ENCODE measurements at regions not wholly inside any gene's neighbourhood (a gene's known extent, or its start where the extent isn't known, plus 50 kb on each side); places are given as distances from the start of the nearest gene placed in this dataset.

DNA sequence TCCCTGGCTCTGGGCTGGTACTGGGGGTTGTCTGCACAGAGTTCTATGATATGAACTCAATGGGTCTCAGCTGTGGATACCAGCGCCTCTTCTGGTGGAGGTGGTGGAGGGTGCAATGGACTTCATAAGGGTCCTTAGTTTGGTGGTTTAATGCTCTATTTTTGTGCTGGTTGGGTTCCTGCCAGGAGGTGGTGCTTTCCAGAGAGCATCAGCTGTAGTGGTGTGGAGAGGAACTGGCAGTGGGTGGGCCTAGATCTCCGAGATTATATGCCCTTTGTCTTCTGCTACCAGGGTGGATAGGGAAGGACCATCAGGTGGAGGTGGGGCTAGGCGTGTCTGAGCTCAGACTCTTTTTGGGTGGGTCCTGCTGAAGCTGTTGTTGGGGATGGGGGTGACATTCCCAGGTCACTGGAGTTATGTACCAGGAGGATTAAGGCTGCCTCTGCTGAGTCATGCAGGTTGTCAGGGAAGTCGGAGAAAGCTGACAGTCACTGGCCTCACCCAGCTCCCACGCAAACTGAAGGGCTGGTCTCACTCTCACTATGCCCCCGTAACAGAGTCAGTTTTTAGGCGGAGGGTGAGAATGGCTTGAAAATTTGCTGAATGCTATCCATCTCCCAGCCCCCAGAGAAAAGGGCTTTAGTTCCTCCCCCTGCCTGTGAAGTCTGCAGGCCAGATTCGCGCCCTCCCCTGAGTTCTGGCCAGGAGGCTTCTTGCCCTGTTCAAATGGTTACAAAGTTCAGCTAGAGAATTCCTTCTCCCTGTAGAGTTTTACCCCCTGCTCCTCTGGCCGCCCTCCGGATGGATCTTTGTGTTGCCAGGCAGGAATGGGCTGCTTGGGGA lies 902.9 kb downstream of the LTN1 start:
- Histone ChIP-seq H3K27ac (no peak overlapping the region), H3K4me3 (no peak overlapping the region), H3K4me1 (replicated peaks in 1 of 2) (no peaks in the 10 kb centered on the region)
- in situ Hi-C loops (cut with MboI; ENCODE audit: low pct_unique_long_range_greater_than_20kb in 2 of 9, low sequenced_read_pairs in 9 of 9, unreplicated experiment in 9 of 9) = no loop called here
- WGBS, 10 experiments = 60 to 100% (median 82%) methylated on average over 1 to 4 of the region's 11 CpGs; no CpG with 5 or more reads in 1 of the 10 experiments
- ATAC-seq (replicated peaks in 6 of 8) = no peak

DNA sequence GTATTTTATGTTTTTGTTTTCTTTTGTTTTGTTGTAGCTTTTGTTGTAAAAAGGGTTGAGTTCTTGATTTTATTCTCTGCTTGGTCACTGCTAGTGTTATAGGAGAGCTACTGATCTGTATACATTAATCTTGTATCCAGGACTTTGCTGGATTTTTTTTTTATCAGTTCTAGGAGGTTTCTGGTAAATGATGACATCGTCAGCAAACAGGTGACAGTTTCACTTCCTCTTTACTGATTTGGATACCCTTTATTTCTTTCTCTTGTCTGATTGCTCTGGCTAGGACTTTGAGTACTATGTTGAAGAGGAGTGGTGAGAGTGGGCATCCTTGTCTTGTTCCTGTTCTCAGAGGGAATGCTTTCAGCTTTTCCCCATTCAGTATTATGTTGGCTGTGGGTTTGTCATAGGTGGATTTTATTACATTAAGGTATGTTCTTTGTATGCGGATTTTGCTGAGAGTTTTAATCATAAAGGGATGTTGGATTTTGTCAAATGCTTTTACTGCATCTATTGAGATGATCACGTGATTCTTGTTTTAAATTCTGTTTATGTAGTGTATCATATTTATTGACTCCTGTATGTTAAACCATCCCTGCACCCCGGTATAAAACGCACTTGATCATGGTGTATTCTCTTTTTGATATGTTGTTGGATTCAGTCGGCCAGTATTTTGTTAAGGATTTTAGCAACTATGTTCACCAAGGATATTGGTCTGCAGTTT lies 905.7 kb downstream of the LTN1 start:
- in situ Hi-C loops (cut with MboI; ENCODE audit: low pct_unique_long_range_greater_than_20kb in 2 of 9, low sequenced_read_pairs in 9 of 9, unreplicated experiment in 9 of 9) = no loop called here
- Histone ChIP-seq H3K4me1 (replicated peaks in 1 of 2) (no peaks in the 10 kb centered on the region), H3K4me3 (no peak overlapping the region), H3K27ac (no peak overlapping the region)
- no peak for ATAC-seq (replicated peaks in 6 of 8)
- WGBS, 10 experiments = 71 to 100% (median 96%) methylated on average over 1 to 6 of the region's 6 CpGs

DNA sequence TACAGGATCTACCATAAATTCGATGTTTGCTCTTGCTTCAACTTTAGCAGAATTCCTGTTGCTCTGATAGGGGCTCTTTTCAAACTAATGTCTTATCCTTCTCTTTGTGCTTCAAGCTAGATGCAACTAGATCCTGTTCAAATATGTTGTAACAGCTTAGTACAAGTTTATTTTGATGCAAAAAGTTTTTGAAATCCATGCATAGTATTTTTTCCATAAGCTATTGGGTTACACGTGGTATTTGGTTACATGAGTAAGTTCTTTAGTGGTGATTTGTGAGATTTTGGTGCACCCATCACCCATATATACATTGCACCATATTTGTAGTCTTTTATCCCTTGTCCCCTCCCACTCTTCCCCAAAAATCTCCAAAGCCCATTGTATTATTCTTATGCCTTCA lies 907.7 kb downstream of the LTN1 start:
- in situ Hi-C loops (cut with MboI; ENCODE audit: low pct_unique_long_range_greater_than_20kb in 2 of 9, low sequenced_read_pairs in 9 of 9, unreplicated experiment in 9 of 9) = no loop called here
- 33 to 100% (median 79%) methylated on average over 1 to 2 of the region's 2 CpGs; no CpG with 5 or more reads in 1 of the 10 experiments for WGBS, 10 experiments
- Histone ChIP-seq H3K27ac (no peak overlapping the region), H3K4me3 (no peak overlapping the region), H3K4me1 (replicated peaks in 1 of 2) (no peaks in the 10 kb centered on the region)
- ATAC-seq (replicated peaks in 6 of 8) = no peak

DNA sequence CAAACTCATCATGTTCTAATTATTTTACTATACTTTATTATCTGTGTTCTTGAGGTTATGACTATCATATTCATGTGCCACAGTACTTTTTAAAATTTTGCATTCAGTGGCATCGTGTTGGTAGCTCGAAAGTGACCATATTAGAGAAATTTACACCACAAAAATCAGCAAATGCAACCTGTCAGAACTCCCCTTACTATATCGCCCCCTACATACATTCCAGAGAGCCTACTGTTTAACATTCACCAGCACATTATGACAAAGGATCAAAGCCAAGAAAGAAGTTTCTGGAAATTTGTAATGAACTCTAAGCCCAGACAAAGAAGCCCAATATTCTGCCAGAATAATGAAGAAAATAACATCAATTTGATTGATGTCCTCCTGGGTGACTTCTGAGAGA lies 909.3 kb downstream of the LTN1 start:
- in situ Hi-C loops (cut with MboI; ENCODE audit: low pct_unique_long_range_greater_than_20kb in 2 of 9, low sequenced_read_pairs in 9 of 9, unreplicated experiment in 9 of 9) = no loop called here
- no peak for ATAC-seq (replicated peaks in 6 of 8)
- WGBS, 10 experiments = 10 to 100% (median 89%) methylated on average over 1 to 3 of the region's 3 CpGs; no CpG with 5 or more reads in 1 of the 10 experiments

DNA sequence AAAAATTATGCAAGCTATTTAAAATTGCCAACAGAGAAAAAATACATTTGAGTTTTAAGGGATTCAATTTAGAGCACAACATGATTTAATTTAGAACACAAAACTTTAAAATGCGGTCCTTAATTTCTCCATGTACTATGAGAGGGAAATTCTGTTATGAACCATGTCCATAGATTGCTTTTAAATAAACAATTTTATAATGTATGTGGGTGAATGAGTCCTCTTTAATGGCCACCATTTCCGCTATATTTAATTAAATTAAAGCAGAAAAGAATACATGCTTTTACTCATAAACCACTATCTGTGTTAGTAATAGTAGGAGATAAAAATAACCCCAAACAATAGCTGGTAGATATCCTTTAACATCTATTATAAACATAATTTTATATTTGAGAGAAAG lies 914.6 kb downstream of the LTN1 start:
- Histone ChIP-seq H3K4me3 (no peak overlapping the region), H3K4me1 (replicated peaks in 1 of 2) (no peaks in the 10 kb centered on the region), H3K27ac (no peak overlapping the region)
- 76 to 100% (median 97%) methylated on average over 1 to 2 of the region's 2 CpGs for WGBS, 10 experiments
- in situ Hi-C loops (cut with MboI; ENCODE audit: low pct_unique_long_range_greater_than_20kb in 2 of 9, low sequenced_read_pairs in 9 of 9, unreplicated experiment in 9 of 9) = no loop called here
- ATAC-seq (replicated peaks in 6 of 8) = no peak

More for the DNA sequence above, 909.3 kb downstream of the LTN1 start:
- no peak overlapping the region for H3K4me3 ChIP-seq
- H3K27ac ChIP-seq = no peak overlapping the region
- H3K4me1 ChIP-seq (replicated peaks in 1 of 2) = no peaks in the 10 kb centered on the region

DNA sequence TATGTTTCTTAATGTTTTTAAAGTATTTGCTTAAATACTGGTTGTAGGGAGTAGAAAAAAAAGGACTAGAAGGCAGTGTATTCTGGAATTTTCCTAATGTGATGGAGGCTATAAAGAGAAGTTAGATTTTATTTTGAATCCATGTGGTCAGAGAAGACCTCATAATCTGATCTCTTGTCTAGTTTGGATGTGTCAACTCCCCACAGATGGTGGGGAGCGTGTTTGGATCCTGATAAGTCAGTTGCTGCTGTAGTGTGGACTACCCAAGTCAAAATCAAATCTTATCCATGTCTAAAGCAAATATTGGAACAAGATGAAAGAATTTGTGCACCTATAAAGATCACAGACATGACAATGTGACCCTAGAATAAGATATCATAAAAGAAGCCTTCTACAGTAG lies 918.0 kb downstream of the LTN1 start:
- in situ Hi-C loops (cut with MboI; ENCODE audit: low pct_unique_long_range_greater_than_20kb in 2 of 9, low sequenced_read_pairs in 9 of 9, unreplicated experiment in 9 of 9) = loop anchor here in 2 of 9 experiments (25.0 kb wide), 3 partner anchors 263 to 663 kb away; no protein-coding TSS in a partner anchor
- ATAC-seq (replicated peaks in 6 of 8) = no peak
- H3K27ac ChIP-seq = no peak overlapping the region
- WGBS, 10 experiments = 0 to 100% (median 60%) methylated on average over 1 of the region's 1 CpG; no CpG with 5 or more reads in 5 of the 10 experiments
- H3K4me1 ChIP-seq (replicated peaks in 1 of 2) = no peaks in the 10 kb centered on the region
- no peak overlapping the region for H3K4me3 ChIP-seq

DNA sequence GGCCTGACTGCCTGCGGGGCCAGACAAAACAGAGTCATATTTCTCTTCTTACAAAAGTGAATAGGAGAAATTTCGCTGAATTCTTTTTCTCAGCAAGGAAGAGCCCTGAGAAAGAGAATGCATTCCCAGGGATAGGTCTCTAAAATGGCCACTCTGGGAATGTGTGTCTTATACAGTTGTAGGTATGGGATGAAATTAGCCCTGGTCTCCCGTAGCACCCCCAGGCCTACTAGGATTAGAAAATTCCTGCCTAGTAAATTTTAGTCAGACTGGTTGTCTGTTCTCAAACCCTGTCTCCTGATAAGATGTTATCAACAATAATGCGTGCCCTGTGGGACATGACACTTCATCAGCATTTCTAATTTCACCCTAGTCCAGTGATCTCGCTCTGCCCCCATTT lies 920.1 kb downstream of the LTN1 start:
- WGBS, 10 experiments = 62 to 94% (median 77%) methylated on average over 1 to 5 of the region's 5 CpGs; no CpG with 5 or more reads in 2 of the 10 experiments
- in situ Hi-C loops (cut with MboI; ENCODE audit: low pct_unique_long_range_greater_than_20kb in 2 of 9, low sequenced_read_pairs in 9 of 9, unreplicated experiment in 9 of 9) = loop anchor here in 2 of 9 experiments (25.0 kb wide), 3 partner anchors 265 to 665 kb away; no protein-coding TSS in a partner anchor
- no peak overlapping the region for H3K27ac ChIP-seq
- no peak overlapping the region for H3K4me3 ChIP-seq
- H3K4me1 ChIP-seq (replicated peaks in 1 of 2) = peaks cover 0 to 3% of the 10 kb centered on the region in 2 donors
- no peak for ATAC-seq (replicated peaks in 6 of 8)

DNA sequence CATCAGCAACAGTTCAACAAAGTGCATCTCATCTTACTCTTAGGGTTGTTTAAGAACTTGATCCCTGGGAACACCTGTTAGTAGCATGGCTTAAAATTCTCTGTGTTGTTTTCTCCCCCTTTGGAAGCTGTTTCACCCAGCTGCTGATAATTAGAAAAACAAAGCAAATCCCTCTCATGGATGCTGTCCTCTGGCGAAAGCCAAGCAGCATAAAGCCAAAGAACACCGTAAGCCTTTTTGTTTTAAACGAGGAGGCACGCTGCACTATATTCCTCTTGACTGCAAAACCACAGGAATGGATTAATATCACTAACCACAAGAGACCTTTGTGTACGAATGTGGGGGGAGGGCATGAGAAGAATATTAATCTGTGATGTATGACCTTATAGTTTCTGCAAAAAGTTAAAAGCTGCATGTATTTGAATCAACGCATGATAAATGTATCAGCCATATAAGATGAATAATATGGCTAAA lies 923.2 kb downstream of the LTN1 start:
- 6 to 44% (median 21%) methylated on average over 2 to 6 of the region's 6 CpGs; no CpG with 5 or more reads in 2 of the 10 experiments for WGBS, 10 experiments
- Histone ChIP-seq H3K27ac (no peak overlapping the region), H3K4me3 (no peak overlapping the region), H3K4me1 (replicated peaks in 1 of 2) (peaks cover 0 to 3% of the 10 kb centered on the region in 2 donors)
- peak in 1 of 8 experiments; percentile 82 for ATAC-seq (replicated peaks in 6 of 8)
- in situ Hi-C loops (cut with MboI; ENCODE audit: low pct_unique_long_range_greater_than_20kb in 2 of 9, low sequenced_read_pairs in 9 of 9, unreplicated experiment in 9 of 9) = loop anchor here in 2 of 9 experiments (25.0 kb wide), 3 partner anchors 268 to 668 kb away; no protein-coding TSS in a partner anchor

DNA sequence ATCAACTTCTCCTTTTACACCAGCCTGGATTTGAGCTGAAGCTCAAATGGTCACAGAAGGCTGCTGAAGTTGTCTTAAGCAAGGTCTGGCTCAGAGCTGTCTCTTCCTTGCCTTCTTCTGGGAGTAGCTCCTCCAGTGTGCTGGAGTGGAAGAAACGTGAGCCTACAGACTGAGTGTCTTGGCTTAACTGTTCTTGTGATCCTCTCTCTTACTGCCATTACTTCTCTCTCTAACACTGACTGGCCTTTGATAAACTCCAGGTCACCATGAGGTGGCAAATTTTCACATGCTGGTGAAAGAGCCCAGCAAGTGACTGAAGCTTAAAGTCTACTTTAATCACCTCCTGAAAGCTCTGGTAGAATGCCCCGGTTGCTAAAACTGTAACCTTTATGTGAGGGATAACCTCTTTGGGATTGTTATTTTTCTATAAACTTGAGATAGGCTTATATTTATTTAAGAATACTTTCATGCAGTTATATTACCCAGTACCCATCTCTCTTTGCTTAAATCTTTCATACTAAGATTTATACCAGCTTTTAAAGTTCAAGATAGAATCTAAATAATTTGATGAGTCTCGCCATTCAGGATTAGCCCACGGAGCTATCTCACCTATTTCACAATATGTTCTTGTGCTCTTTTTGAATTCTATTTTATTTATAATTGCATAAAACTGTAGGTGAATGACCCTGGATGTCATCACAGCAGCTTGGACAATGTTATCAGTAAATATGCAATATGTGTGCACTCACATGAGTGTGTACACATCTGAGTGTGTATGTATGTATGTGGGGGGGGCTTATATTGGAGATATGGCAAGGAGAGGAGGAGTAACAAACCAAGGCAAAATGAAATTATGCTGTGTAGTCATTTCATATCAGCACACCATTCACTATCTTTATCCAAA lies 924.0 kb downstream of the LTN1 start:
- WGBS, 10 experiments = 60 to 100% (median 85%) methylated on average over 1 to 4 of the region's 4 CpGs
- Histone ChIP-seq H3K27ac (no peak overlapping the region), H3K4me3 (no peak overlapping the region), H3K4me1 (replicated peaks in 1 of 2) (peaks cover 0 to 3% of the 10 kb centered on the region in 2 donors)
- ATAC-seq (replicated peaks in 6 of 8) = no peak
- in situ Hi-C loops (cut with MboI; ENCODE audit: low pct_unique_long_range_greater_than_20kb in 2 of 9, low sequenced_read_pairs in 9 of 9, unreplicated experiment in 9 of 9) = loop anchor here in 2 of 9 experiments (25.0 kb wide), 3 partner anchors 269 to 669 kb away; no protein-coding TSS in a partner anchor

DNA sequence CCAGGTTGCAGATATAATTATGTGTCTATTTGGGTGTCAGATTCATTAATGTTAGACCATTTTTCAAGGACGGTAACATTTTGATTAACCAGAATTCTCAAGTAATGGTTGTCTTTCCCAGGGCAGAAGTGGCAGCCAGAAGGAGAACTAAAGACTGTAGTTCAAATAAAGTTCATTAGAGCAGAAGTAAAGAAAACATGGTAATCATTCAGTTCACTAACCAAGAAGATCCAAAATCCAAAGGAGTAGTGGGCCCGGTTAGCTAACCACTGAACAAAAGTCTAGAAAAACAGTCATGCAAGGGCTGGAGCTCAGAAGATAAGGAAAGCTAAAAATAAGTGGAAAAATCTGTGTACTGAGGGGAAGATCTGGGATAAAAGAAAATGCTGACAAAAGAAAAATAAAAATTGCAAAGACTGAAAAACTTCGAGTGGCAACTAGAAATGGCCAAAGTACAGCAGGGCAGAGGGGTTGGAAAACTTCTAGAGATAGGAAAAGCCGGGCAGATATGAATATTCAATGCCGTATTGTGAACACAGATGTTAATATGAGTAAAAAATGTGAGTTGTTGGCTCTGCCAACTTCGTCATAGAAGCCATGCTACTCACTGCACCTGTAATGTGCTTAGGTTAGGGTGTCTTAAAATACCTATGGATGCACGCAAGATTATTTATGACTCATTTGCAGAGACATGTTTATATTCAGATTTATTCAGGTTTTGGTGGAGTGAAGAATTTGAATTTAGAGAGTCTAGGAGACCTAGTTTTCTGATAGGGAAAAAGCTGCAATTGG lies 925.9 kb downstream of the LTN1 start:
- in situ Hi-C loops (cut with MboI; ENCODE audit: low pct_unique_long_range_greater_than_20kb in 2 of 9, low sequenced_read_pairs in 9 of 9, unreplicated experiment in 9 of 9) = loop anchor here in 2 of 9 experiments (25.0 kb wide), 3 partner anchors 271 to 671 kb away; no protein-coding TSS in a partner anchor
- H3K4me3 ChIP-seq = no peak overlapping the region
- 27 to 95% (median 91%) methylated on average over 4 to 7 of the region's 7 CpGs for WGBS, 10 experiments
- no peak overlapping the region for H3K27ac ChIP-seq
- peaks cover 0 to 3% of the 10 kb centered on the region in 2 donors for H3K4me1 ChIP-seq (replicated peaks in 1 of 2)
- peak in 2 of 8 experiments; percentile 55 to 65 for ATAC-seq (replicated peaks in 6 of 8)

DNA sequence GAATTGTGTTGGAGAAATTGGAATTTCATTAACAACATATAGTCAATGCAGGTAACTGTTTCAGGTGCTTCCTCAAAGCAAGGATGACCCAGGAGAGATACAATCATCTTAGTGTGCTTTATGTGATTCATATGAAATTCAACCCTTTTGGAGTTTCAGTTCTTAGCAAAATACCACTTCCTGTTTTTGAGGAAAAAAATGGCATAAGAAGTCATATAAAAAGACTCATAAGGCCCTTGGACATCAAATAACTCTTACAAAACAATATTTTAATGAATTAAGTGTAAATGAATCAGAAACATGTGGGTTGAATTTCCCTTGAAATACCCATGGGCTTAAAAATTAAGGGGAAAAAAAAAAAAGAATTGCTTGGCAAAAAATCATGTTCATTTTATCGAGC lies 926.6 kb downstream of the LTN1 start:
- H3K27ac ChIP-seq = no peak overlapping the region
- H3K4me3 ChIP-seq = no peak overlapping the region
- H3K4me1 ChIP-seq (replicated peaks in 1 of 2) = peaks cover 0 to 3% of the 10 kb centered on the region in 2 donors
- in situ Hi-C loops (cut with MboI; ENCODE audit: low pct_unique_long_range_greater_than_20kb in 2 of 9, low sequenced_read_pairs in 9 of 9, unreplicated experiment in 9 of 9) = loop anchor here in 2 of 9 experiments (25.0 kb wide), 3 partner anchors 271 to 671 kb away; no protein-coding TSS in a partner anchor
- ATAC-seq (replicated peaks in 6 of 8) = no peak
- 0 to 100% (median 80%) methylated on average over 1 of the region's 1 CpG for WGBS, 10 experiments

All from motor neuron (in vitro differentiated cells).